Activated T-helper 17 cell treated with anti-CD3 and anti-CD28 coated beads, Interleukin-2, amount 50 U/mL, for 72 hours (primary cell): ENCODE measurements at regions not wholly inside any gene's neighbourhood (a gene's known extent, or its start where the extent isn't known, plus 50 kb on each side); places are given as distances from the start of the nearest gene placed in this dataset.

ENCODE experiments used
- ATAC-seq: fragments of 150-1000 bp; cut with Tn5 transposase; replicated peaks from 2 replicates; pipeline ENCODE4 v1.10.0; 2021; ENCODE audit warnings: mild to moderate bottlenecking, moderate library complexity
- H3K27ac Mint-ChIP-seq: one replicate; pipeline ENCODE4 v1.8.0; 2022; ENCODE audit warnings: mixed read lengths
- H3K27me3 Mint-ChIP-seq: one replicate; pipeline ENCODE4 v1.8.0; 2022; ENCODE audit warnings: mixed read lengths
- H3K36me3 Mint-ChIP-seq: one replicate; pipeline ENCODE4 v1.8.0; 2022; ENCODE audit warnings: low read depth, mild to moderate bottlenecking, mixed read lengths
- H3K4me1 Mint-ChIP-seq: one replicate; pipeline ENCODE4 v1.8.0; 2022; ENCODE audit warnings: mixed read lengths
- H3K4me3 Mint-ChIP-seq: one replicate; pipeline ENCODE4 v1.8.0; 2022; ENCODE audit warnings: mild to moderate bottlenecking, mixed read lengths
- H3K9me3 Mint-ChIP-seq: one replicate; pipeline ENCODE4 v1.8.0; 2022; ENCODE audit warnings: mixed read lengths

- H3K4me3 Mint-ChIP-seq: no peak overlapping the region
- no peaks in the 10 kb centered on the region for H3K27me3 Mint-ChIP-seq
- H3K4me1 Mint-ChIP-seq: peaks cover 5% of the 10 kb centered on the region
- no peaks in the 10 kb centered on the region for H3K36me3 Mint-ChIP-seq
- H3K9me3 Mint-ChIP-seq: no peaks in the 10 kb centered on the region
- no peak for ATAC-seq
- H3K27ac Mint-ChIP-seq: no peak overlapping the region
These were observed 515.7 kb downstream of the VRK1 start for GRCh38 chr14:97312910-97313309.

- ATAC-seq: no peak
- peaks cover 5% of the 10 kb centered on the region for H3K4me1 Mint-ChIP-seq
- H3K4me3 Mint-ChIP-seq: no peak overlapping the region
- H3K27me3 Mint-ChIP-seq: no peaks in the 10 kb centered on the region
- peaks cover 4% of the 10 kb centered on the region for H3K9me3 Mint-ChIP-seq
- H3K27ac Mint-ChIP-seq: no peak overlapping the region
- no peaks in the 10 kb centered on the region for H3K36me3 Mint-ChIP-seq
These were observed 518.6 kb downstream of the VRK1 start for GRCh38 chr14:97315790-97316189.

- H3K4me3 Mint-ChIP-seq: no peak overlapping the region
- no peak for ATAC-seq
- no peak overlapping the region for H3K27ac Mint-ChIP-seq
- no peaks in the 10 kb centered on the region for H3K27me3 Mint-ChIP-seq
- peaks cover 7% of the 10 kb centered on the region for H3K9me3 Mint-ChIP-seq
- no peaks in the 10 kb centered on the region for H3K4me1 Mint-ChIP-seq
- H3K36me3 Mint-ChIP-seq: no peaks in the 10 kb centered on the region
These were observed 521.2 kb downstream of the VRK1 start for GRCh38 chr14:97318380-97318779.

- Mint-ChIP-seq H3K9me3 (peaks cover 7% of the 10 kb centered on the region), H3K27ac (no peak overlapping the region), H3K36me3 (no peaks in the 10 kb centered on the region), H3K4me1 (no peaks in the 10 kb centered on the region), H3K4me3 (no peak overlapping the region), H3K27me3 (no peaks in the 10 kb centered on the region)
- no peak for ATAC-seq
These were observed 522.5 kb downstream of the VRK1 start for GRCh38 chr14:97319691-97320090.

GRCh38 chr14:97328743-97329142 lies 531.6 kb downstream of the VRK1 start:
- ATAC-seq: no peak
- Mint-ChIP-seq H3K4me1 (peaks cover 19% of the 10 kb centered on the region), H3K27me3 (no peaks in the 10 kb centered on the region), H3K9me3 (no peaks in the 10 kb centered on the region), H3K36me3 (no peaks in the 10 kb centered on the region), H3K27ac (no peak overlapping the region), H3K4me3 (no peak overlapping the region)

GRCh38 chr14:97329701-97330100 lies 532.5 kb downstream of the VRK1 start:
- H3K27me3 Mint-ChIP-seq: no peaks in the 10 kb centered on the region
- no peaks in the 10 kb centered on the region for H3K9me3 Mint-ChIP-seq
- no peak overlapping the region for H3K4me3 Mint-ChIP-seq
- no peak for ATAC-seq
- peak overlapping the region; percentile 51 for H3K27ac Mint-ChIP-seq
- H3K4me1 Mint-ChIP-seq: peaks cover 19% of the 10 kb centered on the region
- H3K36me3 Mint-ChIP-seq: no peaks in the 10 kb centered on the region

- Mint-ChIP-seq H3K27me3 (no peaks in the 10 kb centered on the region), H3K4me3 (peak overlapping the region; percentile 33), H3K4me1 (peaks cover 23% of the 10 kb centered on the region), H3K9me3 (no peaks in the 10 kb centered on the region), H3K27ac (peak overlapping the region; percentile 34), H3K36me3 (no peaks in the 10 kb centered on the region)
- no peak for ATAC-seq
These were observed 533.9 kb downstream of the VRK1 start for GRCh38 chr14:97331058-97331457.

- no peaks in the 10 kb centered on the region for H3K36me3 Mint-ChIP-seq
- H3K27me3 Mint-ChIP-seq: no peaks in the 10 kb centered on the region
- H3K9me3 Mint-ChIP-seq: no peaks in the 10 kb centered on the region
- H3K4me3 Mint-ChIP-seq: peak overlapping the region; percentile 33
- ATAC-seq: no peak
- peaks cover 26% of the 10 kb centered on the region for H3K4me1 Mint-ChIP-seq
- peak overlapping the region; percentile 34 for H3K27ac Mint-ChIP-seq
These were observed 534.3 kb downstream of the VRK1 start for GRCh38 chr14:97331526-97331925.

- Mint-ChIP-seq H3K27ac (no peak overlapping the region), H3K4me1 (peaks cover 21% of the 10 kb centered on the region), H3K4me3 (no peak overlapping the region), H3K27me3 (peaks cover 11% of the 10 kb centered on the region), H3K9me3 (peaks cover 8% of the 10 kb centered on the region), H3K36me3 (no peaks in the 10 kb centered on the region)
- no peak for ATAC-seq
These were observed 539.0 kb downstream of the VRK1 start for GRCh38 chr14:97336179-97336578.

- peaks cover 15% of the 10 kb centered on the region for H3K4me1 Mint-ChIP-seq
- H3K4me3 Mint-ChIP-seq: no peak overlapping the region
- no peak for ATAC-seq
- peaks cover 13% of the 10 kb centered on the region for H3K27me3 Mint-ChIP-seq
- H3K9me3 Mint-ChIP-seq: peaks cover 8% of the 10 kb centered on the region
- H3K27ac Mint-ChIP-seq: no peak overlapping the region
- no peaks in the 10 kb centered on the region for H3K36me3 Mint-ChIP-seq
These were observed 539.6 kb downstream of the VRK1 start for GRCh38 chr14:97336816-97337215.

- no peak for ATAC-seq
- H3K27ac Mint-ChIP-seq: peak overlapping the region; percentile 20
These were observed 540.1 kb downstream of the VRK1 start for GRCh38 chr14:97337267-97337666.

GRCh38 chr14:97337670-97338069 lies 540.5 kb downstream of the VRK1 start:
- H3K27me3 Mint-ChIP-seq: peaks cover 16% of the 10 kb centered on the region
- H3K27ac Mint-ChIP-seq: peak overlapping the region; percentile 20
- peaks cover 8% of the 10 kb centered on the region for H3K9me3 Mint-ChIP-seq
- H3K36me3 Mint-ChIP-seq: no peaks in the 10 kb centered on the region
- ATAC-seq: no peak
- peaks cover 8% of the 10 kb centered on the region for H3K4me1 Mint-ChIP-seq
- no peak overlapping the region for H3K4me3 Mint-ChIP-seq

More at GRCh38 chr14:97337267-97337666, 540.1 kb downstream of the VRK1 start:
- H3K36me3 Mint-ChIP-seq: no peaks in the 10 kb centered on the region
- H3K4me1 Mint-ChIP-seq: peaks cover 12% of the 10 kb centered on the region
- peaks cover 8% of the 10 kb centered on the region for H3K9me3 Mint-ChIP-seq
- H3K4me3 Mint-ChIP-seq: no peak overlapping the region
- H3K27me3 Mint-ChIP-seq: peaks cover 16% of the 10 kb centered on the region

GRCh38 chr14:97344666-97345065 lies 547.5 kb downstream of the VRK1 start:
- Mint-ChIP-seq H3K27me3 (peaks cover 13% of the 10 kb centered on the region), H3K27ac (no peak overlapping the region), H3K9me3 (peaks cover 8% of the 10 kb centered on the region), H3K4me1 (no peaks in the 10 kb centered on the region), H3K36me3 (no peaks in the 10 kb centered on the region), H3K4me3 (no peak overlapping the region)
- ATAC-seq: no peak

- no peak for ATAC-seq
- H3K4me3 Mint-ChIP-seq: no peak overlapping the region
- H3K27me3 Mint-ChIP-seq: peaks cover 4% of the 10 kb centered on the region
- no peaks in the 10 kb centered on the region for H3K4me1 Mint-ChIP-seq
- H3K27ac Mint-ChIP-seq: no peak overlapping the region
- H3K9me3 Mint-ChIP-seq: no peaks in the 10 kb centered on the region
- no peaks in the 10 kb centered on the region for H3K36me3 Mint-ChIP-seq
These were observed 549.5 kb downstream of the VRK1 start for GRCh38 chr14:97346675-97347074.

GRCh38 chr14:97349463-97349862 lies 552.3 kb downstream of the VRK1 start:
- Mint-ChIP-seq H3K4me1 (no peaks in the 10 kb centered on the region), H3K27me3 (no peaks in the 10 kb centered on the region), H3K9me3 (no peaks in the 10 kb centered on the region), H3K27ac (no peak overlapping the region), H3K36me3 (no peaks in the 10 kb centered on the region), H3K4me3 (no peak overlapping the region)
- no peak for ATAC-seq

GRCh38 chr14:97349946-97350345 lies 552.8 kb downstream of the VRK1 start:
- no peaks in the 10 kb centered on the region for H3K4me1 Mint-ChIP-seq
- H3K9me3 Mint-ChIP-seq: no peaks in the 10 kb centered on the region
- no peaks in the 10 kb centered on the region for H3K27me3 Mint-ChIP-seq
- H3K4me3 Mint-ChIP-seq: no peak overlapping the region
- ATAC-seq: no peak
- H3K27ac Mint-ChIP-seq: no peak overlapping the region
- no peaks in the 10 kb centered on the region for H3K36me3 Mint-ChIP-seq
